A673 (cell line): ENCODE measurements at regions not wholly inside any gene's neighbourhood (a gene's known extent, or its start where the extent isn't known, plus 50 kb on each side); places are given as distances from the start of the nearest gene placed in this dataset.
A peak's percentile ranks its signal among the peaks of the same experiment; 100 is the strongest.

Experiments
- BruUV-seq: library from RNA; stranded (reverse); fragments of 400-500 nt; replicated peaks from 2 replicates; lab custom pipeline; 2021; lab: Mats Ljungman, UMichigan
- CTCF ChIA-PET: fragments of 300-600 bp; sonication (Branson Sonifier 250); formaldehyde crosslinking; loops from one replicate; lab custom pipeline; 2022; ENCODE audit warnings: antibody characterized with exemption; lab: Charles Lee
- POLR2A ChIA-PET: fragments of 300-600 bp; sonication (Branson Sonifier 250); formaldehyde crosslinking; loops from one replicate; lab custom pipeline; 2022; ENCODE audit warnings: antibody characterized with exemption; ENCODE audit not compliant: low non-redundant PET; lab: Charles Lee
- DNase-seq: peaks from one replicate; pipeline ENCODE4 v3.0.0-alpha.2; 2015; ENCODE audit warnings: low spot score
- H3K27ac ChIP-seq: fragments of 200-600 bp; sonication (generic); 2 replicates; pipeline ENCODE4 v1.5.1; 2016; ENCODE audit warnings: mixed run types, low read depth, mild to moderate bottlenecking, mixed read lengths, antibody characterized with exemption, low read length; ENCODE audit not compliant: poor library complexity, severe bottlenecking
- H3K27me3 ChIP-seq: fragments of 200-600 bp; sonication (generic); replicated peaks from 2 replicates; pipeline ENCODE4 v1.6.1; 2017; ENCODE audit warnings: mixed run types, low read depth, mild to moderate bottlenecking, mixed read lengths, antibody characterized with exemption, low read length; ENCODE audit not compliant: insufficient read depth, poor library complexity
- H3K36me3 ChIP-seq: fragments of 200-600 bp; sonication (generic); 2 replicates; pipeline ENCODE4 v1.6.1; 2016; ENCODE audit warnings: mixed run types, mild to moderate bottlenecking, mixed read lengths, antibody characterized with exemption, low read length; ENCODE audit not compliant: insufficient read depth, poor library complexity, severe bottlenecking
- H3K4me1 ChIP-seq: fragments of 200-600 bp; sonication (generic); 2 replicates; pipeline ENCODE4 v1.6.1; 2017; ENCODE audit warnings: mixed run types, mild to moderate bottlenecking, mixed read lengths, antibody characterized with exemption, low read length; ENCODE audit not compliant: insufficient read depth, poor library complexity, severe bottlenecking
- H3K4me3 ChIP-seq: fragments of 200-600 bp; sonication (generic); 2 replicates; pipeline ENCODE4 v1.5.1; 2016; ENCODE audit warnings: low read depth, mixed run types, mild to moderate bottlenecking, mixed read lengths, low read length; ENCODE audit not compliant: poor library complexity, severe bottlenecking
- H3K9me3 ChIP-seq: fragments of 200-600 bp; sonication (generic); 2 replicates; pipeline ENCODE4 v1.6.1; 2016; ENCODE audit warnings: mixed run types, low read depth, mild to moderate bottlenecking, mixed read lengths, antibody characterized with exemption, low read length; ENCODE audit not compliant: poor library complexity, severe bottlenecking
- EZH2 ChIP-seq: fragments of 200-600 bp; sonication (generic); IDR thresholded peaks from 2 replicates; pipeline ENCODE4 v1.6.1; 2017; ENCODE audit warnings: borderline replicate concordance, low read depth, mild to moderate bottlenecking, mixed read lengths, antibody characterized with exemption, low read length; ENCODE audit not compliant: poor library complexity, severe bottlenecking
- intact Hi-C: fragments of 100-400 bp; cut with micrococcal nuclease; formaldehyde crosslinking; loops from one replicate; pipeline ENCODE4 v1.10.0; 2022; ENCODE audit not compliant: unreplicated experiment
- TF ChIP-seq, protein P1 (sequence below): fragments of 300-800, 200-600 bp; sonication (generic); conservative IDR thresholded peaks from 2 replicates; pipeline ENCODE4 v1.5.1; 2017; ENCODE audit warnings: low read depth, mild to moderate bottlenecking, antibody characterized with exemption, low read length, moderate library complexity, mixed read lengths

DNA sequence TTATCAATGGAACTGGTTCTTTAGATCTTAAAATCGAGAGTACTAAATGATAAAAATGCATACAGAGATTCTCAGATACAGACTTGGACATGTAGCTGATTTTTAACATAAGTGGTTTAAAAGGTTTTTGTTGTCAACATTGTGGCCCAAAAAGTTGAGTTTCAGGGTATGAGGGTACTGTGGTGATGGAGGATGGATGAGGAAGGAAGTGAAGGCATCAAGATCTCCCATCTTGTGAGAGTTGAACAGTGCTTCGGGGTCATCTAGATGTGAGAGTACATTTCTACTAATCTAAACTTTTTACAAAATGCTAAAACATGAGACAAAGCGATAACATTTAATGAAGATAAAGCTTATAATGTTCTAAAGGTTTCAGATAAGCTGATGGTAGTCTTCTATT lies 452.6 kb downstream of the PCNX1 start:
- Histone ChIP-seq H3K9me3 (no peaks in the 10 kb centered on the region), H3K36me3 (no peaks in the 10 kb centered on the region), H3K4me3 (no peak overlapping the region), H3K4me1 (peaks cover 52% of the 10 kb centered on the region), H3K27me3 (no peaks in the 10 kb centered on the region), H3K27ac (no peak overlapping the region)
- no peak for DNase-seq
- POLR2A ChIA-PET: no interaction called here
- TF ChIP-seq, protein P1, sequence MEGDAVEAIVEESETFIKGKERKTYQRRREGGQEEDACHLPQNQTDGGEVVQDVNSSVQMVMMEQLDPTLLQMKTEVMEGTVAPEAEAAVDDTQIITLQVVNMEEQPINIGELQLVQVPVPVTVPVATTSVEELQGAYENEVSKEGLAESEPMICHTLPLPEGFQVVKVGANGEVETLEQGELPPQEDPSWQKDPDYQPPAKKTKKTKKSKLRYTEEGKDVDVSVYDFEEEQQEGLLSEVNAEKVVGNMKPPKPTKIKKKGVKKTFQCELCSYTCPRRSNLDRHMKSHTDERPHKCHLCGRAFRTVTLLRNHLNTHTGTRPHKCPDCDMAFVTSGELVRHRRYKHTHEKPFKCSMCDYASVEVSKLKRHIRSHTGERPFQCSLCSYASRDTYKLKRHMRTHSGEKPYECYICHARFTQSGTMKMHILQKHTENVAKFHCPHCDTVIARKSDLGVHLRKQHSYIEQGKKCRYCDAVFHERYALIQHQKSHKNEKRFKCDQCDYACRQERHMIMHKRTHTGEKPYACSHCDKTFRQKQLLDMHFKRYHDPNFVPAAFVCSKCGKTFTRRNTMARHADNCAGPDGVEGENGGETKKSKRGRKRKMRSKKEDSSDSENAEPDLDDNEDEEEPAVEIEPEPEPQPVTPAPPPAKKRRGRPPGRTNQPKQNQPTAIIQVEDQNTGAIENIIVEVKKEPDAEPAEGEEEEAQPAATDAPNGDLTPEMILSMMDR: no peak
- TF ChIP-seq EZH2: no peak
- BruUV-seq: no TSS peak
- intact Hi-C loops: no loop called here
- CTCF ChIA-PET: no interaction called here

DNA sequence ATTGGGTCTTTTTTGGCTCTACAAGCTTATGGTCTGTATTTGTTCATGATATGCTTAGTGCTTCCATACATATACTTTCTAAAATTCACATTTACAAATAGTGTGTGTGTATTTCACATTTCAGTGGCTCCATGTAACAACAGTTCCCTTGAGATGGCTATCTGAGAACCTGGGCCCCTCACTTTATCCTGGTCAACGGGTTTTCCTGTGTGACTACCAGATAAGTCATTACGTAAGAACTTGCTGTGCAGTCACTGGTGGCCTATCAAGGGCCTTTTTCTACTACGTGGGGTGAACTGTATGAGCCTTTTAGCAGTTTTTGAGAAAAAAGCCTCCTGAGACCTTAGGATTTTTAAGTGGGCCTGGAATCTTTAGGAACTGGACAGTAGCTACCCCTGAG lies 454.1 kb downstream of the PCNX1 start:
- peaks cover 44% of the 10 kb centered on the region for H3K4me1 ChIP-seq
- no peak overlapping the region for H3K4me3 ChIP-seq
- peak overlapping the region; percentile 61 for H3K27ac ChIP-seq
- BruUV-seq: no TSS peak
- intact Hi-C loops: no loop called here
- no peaks in the 10 kb centered on the region for H3K36me3 ChIP-seq
- no peaks in the 10 kb centered on the region for H3K9me3 ChIP-seq
- TF ChIP-seq EZH2: no peak
- TF ChIP-seq, protein P1: no peak
- ChIA-PET CTCF (no interaction called here), POLR2A (no interaction called here)
- H3K27me3 ChIP-seq: no peaks in the 10 kb centered on the region
- DNase-seq: no peak

DNA sequence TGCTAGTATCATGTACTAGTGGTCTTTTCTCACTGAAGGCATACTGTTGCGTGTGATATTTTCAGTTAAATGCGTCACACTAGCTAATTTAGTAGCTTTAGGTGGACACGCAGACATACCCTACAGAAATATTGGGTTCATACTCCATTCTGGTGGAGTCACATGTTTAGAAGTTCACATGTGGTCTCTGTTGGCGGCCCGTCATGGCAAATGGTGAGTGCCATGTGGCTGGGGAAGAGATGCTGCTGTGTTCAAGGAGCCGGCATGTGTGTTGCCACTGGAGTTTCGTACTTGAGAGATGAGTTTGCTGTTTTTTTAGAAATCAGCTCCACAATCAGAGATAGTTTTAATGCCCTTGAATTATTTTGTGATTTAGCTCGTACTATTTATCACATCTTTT lies 454.6 kb downstream of the PCNX1 start:
- H3K9me3 ChIP-seq: no peaks in the 10 kb centered on the region
- ChIA-PET CTCF (no interaction called here), POLR2A (no interaction called here)
- no peak for DNase-seq
- no peak for TF ChIP-seq EZH2
- TF ChIP-seq, protein P1: no peak
- intact Hi-C loops: no loop called here
- no TSS peak for BruUV-seq
- H3K4me3 ChIP-seq: no peak overlapping the region
- peaks cover 44% of the 10 kb centered on the region for H3K4me1 ChIP-seq
- H3K36me3 ChIP-seq: no peaks in the 10 kb centered on the region
- H3K27me3 ChIP-seq: no peaks in the 10 kb centered on the region
- H3K27ac ChIP-seq: peak overlapping the region; percentile 61
